ENCODE measurements at regions not wholly inside any gene's neighbourhood (a gene's known extent, or its start where the extent isn't known, plus 50 kb on each side); places are given as distances from the start of the nearest gene placed in this dataset.
A peak's percentile ranks its signal among the peaks of the same experiment; 100 is the strongest.

DNA sequence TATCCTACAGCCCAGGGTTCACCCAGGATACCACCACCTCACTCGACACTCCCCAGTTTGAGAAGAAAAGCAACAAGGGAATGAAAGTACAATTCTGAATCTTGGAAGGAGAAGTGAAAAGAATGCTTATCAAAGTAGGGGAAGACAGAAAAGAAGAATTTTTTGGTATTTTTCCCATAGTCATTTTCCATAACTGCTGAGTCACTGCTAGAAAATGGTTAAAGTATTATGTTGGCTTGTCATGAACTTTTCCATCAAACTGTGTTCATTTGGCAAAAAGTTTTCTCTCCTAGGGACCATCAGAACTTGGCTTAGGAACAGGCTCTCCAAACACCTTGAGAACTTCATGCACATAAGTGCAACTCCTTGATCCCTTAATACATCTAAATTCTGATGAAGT is 192.0 kb downstream of the BCL11A start:
- Histone ChIP-seq H3K27me3 (ENCODE audit: control insufficient read depth in 1 of 2, insufficient read depth in 2 of 2, low read length in 2 of 2) (no peaks in the 10 kb centered on the region), H3K4me1 (ENCODE audit: control insufficient read depth in 2 of 2, insufficient read depth in 2 of 2, low read length in 1 of 2) (no peaks in the 10 kb centered on the region), H3K27ac (ENCODE audit: low read depth in 2 of 2, low read length in 1 of 2) (no peak overlapping the region), H3K36me3 (ENCODE audit: control insufficient read depth in 2 of 2, insufficient read depth in 2 of 2, low read length in 1 of 2) (no peaks in the 10 kb centered on the region), H3K9me3 (ENCODE audit: control insufficient read depth in 2 of 2, insufficient read depth in 1 of 2, low read depth in 1 of 2, low read length in 1 of 2) (peaks cover 0 to 3% of the 10 kb centered on the region in 2 donors), H3K4me3 (ENCODE audit: low read depth in 1 of 2, low read length in 2 of 2) (no peak overlapping the region)
- 81% methylated on average over 1 of the region's 1 CpG for WGBS, 2 donors

DNA sequence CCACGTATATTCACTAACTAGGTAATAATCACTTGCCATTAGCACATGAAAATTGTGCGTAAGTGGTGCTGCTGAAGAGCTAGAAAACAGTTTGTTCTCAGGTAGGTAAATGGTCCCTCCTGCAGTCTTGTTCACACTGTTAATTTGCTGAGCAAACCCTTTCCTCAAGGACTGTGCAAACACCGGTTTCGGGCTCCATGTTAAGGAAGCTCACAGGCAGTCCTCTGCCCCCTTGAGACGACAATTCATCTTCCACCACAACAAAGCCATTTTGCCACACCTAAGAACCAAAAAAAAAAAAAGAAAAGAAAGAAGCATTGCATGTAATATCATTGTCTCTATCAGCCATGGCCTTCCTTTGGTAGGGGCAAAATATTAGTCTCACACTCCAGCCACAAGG is 193.9 kb downstream of the BCL11A start:
- H3K36me3 ChIP-seq (ENCODE audit: control insufficient read depth in 2 of 2, insufficient read depth in 2 of 2, low read length in 1 of 2): no peaks in the 10 kb centered on the region

DNA sequence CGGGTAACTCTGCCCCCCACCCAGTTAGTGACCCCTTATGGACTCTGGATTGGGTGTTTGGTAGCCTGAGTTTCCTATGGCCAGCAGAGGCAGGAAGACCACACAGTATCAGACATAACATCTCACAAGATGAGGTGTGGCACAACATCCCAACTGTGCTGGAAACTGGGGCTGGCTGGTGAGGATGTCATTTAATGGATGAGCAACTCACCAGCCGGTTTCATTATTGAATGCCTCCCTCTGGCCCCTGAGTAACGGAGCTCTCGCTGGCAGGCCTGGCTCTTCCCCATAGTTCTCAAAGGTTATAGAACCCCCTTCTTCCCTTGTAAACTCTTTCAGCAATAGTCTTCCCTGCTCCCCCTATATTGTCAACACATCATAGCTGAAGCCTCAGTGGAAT is 195.0 kb downstream of the BCL11A start:
- peaks cover 0 to 3% of the 10 kb centered on the region in 2 donors for H3K4me1 ChIP-seq (ENCODE audit: control insufficient read depth in 2 of 2, insufficient read depth in 2 of 2, low read length in 1 of 2)
- 87 to 90% methylated on average over 4 of the region's 4 CpGs for WGBS, 2 donors
- H3K4me3 ChIP-seq (ENCODE audit: low read depth in 1 of 2, low read length in 2 of 2): no peak overlapping the region
- no peaks in the 10 kb centered on the region for H3K36me3 ChIP-seq (ENCODE audit: control insufficient read depth in 2 of 2, insufficient read depth in 2 of 2, low read length in 1 of 2)
- H3K27me3 ChIP-seq (ENCODE audit: control insufficient read depth in 1 of 2, insufficient read depth in 2 of 2, low read length in 2 of 2): no peaks in the 10 kb centered on the region
- H3K9me3 ChIP-seq (ENCODE audit: control insufficient read depth in 2 of 2, insufficient read depth in 1 of 2, low read depth in 1 of 2, low read length in 1 of 2): peaks cover 0 to 3% of the 10 kb centered on the region in 2 donors
- no peak overlapping the region for H3K27ac ChIP-seq (ENCODE audit: low read depth in 2 of 2, low read length in 1 of 2)

More for the DNA sequence above, 193.9 kb downstream of the BCL11A start:
- H3K27ac ChIP-seq (ENCODE audit: low read depth in 2 of 2, low read length in 1 of 2): no peak overlapping the region
- no peaks in the 10 kb centered on the region for H3K27me3 ChIP-seq (ENCODE audit: control insufficient read depth in 1 of 2, insufficient read depth in 2 of 2, low read length in 2 of 2)
- 58 to 62% methylated on average over 5 of the region's 5 CpGs for WGBS, 2 donors
- H3K9me3 ChIP-seq (ENCODE audit: control insufficient read depth in 2 of 2, insufficient read depth in 1 of 2, low read depth in 1 of 2, low read length in 1 of 2): peaks cover 0 to 3% of the 10 kb centered on the region in 2 donors
- H3K4me3 ChIP-seq (ENCODE audit: low read depth in 1 of 2, low read length in 2 of 2): no peak overlapping the region
- H3K4me1 ChIP-seq (ENCODE audit: control insufficient read depth in 2 of 2, insufficient read depth in 2 of 2, low read length in 1 of 2): peaks cover 0 to under 1% of the 10 kb centered on the region in 2 donors

DNA sequence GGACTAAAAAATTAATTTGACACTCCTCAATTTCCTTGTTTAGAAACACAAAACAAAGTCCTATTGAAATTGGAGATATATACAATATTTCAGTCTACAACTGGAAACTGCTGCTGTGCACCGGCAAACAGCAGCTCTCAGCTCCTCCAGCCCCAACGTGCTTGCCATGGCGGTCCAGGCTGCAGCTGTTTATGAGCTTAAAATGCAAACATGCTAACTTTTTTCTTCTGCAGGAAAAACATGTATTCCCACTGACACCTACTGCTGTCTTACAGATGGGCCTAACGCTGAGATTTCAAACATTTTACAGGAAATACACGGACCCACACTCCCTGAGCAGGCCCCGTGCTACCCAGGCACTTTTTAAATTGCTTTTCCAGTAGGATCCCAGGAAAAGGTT is 195.5 kb downstream of the BCL11A start:
- Histone ChIP-seq H3K36me3 (ENCODE audit: control insufficient read depth in 2 of 2, insufficient read depth in 2 of 2, low read length in 1 of 2) (no peaks in the 10 kb centered on the region), H3K4me3 (ENCODE audit: low read depth in 1 of 2, low read length in 2 of 2) (no peak overlapping the region), H3K9me3 (ENCODE audit: control insufficient read depth in 2 of 2, insufficient read depth in 1 of 2, low read depth in 1 of 2, low read length in 1 of 2) (peaks cover 0 to 1% of the 10 kb centered on the region in 2 donors), H3K27ac (ENCODE audit: low read depth in 2 of 2, low read length in 1 of 2) (no peak overlapping the region), H3K4me1 (ENCODE audit: control insufficient read depth in 2 of 2, insufficient read depth in 2 of 2, low read length in 1 of 2) (peaks cover 0 to 5% of the 10 kb centered on the region in 2 donors), H3K27me3 (ENCODE audit: control insufficient read depth in 1 of 2, insufficient read depth in 2 of 2, low read length in 2 of 2) (no peaks in the 10 kb centered on the region)
- 80 to 81% methylated on average over 6 of the region's 6 CpGs for WGBS, 2 donors

DNA sequence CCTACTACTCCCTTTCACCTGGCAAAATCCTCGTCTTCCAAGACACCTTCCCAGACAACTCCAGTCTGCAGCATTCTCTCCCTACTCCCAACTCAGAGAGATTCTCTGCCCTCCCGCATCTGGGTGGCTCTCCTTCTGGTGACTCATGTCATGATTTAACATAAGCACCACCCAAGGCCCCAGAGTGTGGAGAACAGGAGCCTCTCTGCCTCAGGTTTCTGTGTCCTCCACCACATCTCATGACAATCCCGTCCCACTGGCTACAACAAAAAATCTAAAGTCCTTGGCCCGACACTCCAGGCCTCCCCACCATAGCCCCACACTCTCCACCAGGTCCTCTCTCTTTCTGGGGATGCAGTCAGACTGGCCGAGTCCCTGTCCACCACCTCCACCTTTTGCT is 197.1 kb downstream of the BCL11A start:
- no peaks in the 10 kb centered on the region for H3K36me3 ChIP-seq (ENCODE audit: control insufficient read depth in 2 of 2, insufficient read depth in 2 of 2, low read length in 1 of 2)
- no peaks in the 10 kb centered on the region for H3K27me3 ChIP-seq (ENCODE audit: control insufficient read depth in 1 of 2, insufficient read depth in 2 of 2, low read length in 2 of 2)
- H3K27ac ChIP-seq (ENCODE audit: low read depth in 2 of 2, low read length in 1 of 2): peak overlapping the region in 1 of 2 donors; percentile 24
- peaks cover 0 to 13% of the 10 kb centered on the region in 2 donors for H3K4me1 ChIP-seq (ENCODE audit: control insufficient read depth in 2 of 2, insufficient read depth in 2 of 2, low read length in 1 of 2)
- no peaks in the 10 kb centered on the region for H3K9me3 ChIP-seq (ENCODE audit: control insufficient read depth in 2 of 2, insufficient read depth in 1 of 2, low read depth in 1 of 2, low read length in 1 of 2)
- no peak overlapping the region for H3K4me3 ChIP-seq (ENCODE audit: low read depth in 1 of 2, low read length in 2 of 2)
- WGBS, 2 donors: 78 to 79% methylated on average over 5 of the region's 5 CpGs

DNA sequence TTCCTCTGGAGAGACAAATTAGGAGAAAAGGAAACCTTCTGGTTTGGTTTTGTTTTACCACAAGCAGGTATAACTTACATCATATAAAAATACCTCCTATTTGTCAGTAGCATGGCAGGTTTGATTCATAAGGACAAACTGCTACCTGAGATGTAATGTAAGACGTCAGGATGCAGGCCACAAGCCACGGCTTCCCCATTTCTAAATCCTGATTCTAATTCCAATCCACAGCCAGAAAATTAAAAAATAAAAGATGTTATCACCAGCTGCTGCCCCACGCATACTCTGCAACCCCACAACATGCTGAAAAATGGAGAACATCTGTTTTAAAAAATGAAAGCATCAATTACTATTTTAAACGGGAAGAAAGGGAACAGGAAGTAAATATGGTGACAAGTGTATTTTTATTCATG is 197.6 kb downstream of the BCL11A start:
- Histone ChIP-seq H3K27ac (ENCODE audit: low read depth in 2 of 2, low read length in 1 of 2) (peak overlapping the region; percentile 27 to 35), H3K4me1 (ENCODE audit: control insufficient read depth in 2 of 2, insufficient read depth in 2 of 2, low read length in 1 of 2) (peaks cover 0 to 15% of the 10 kb centered on the region in 2 donors), H3K27me3 (ENCODE audit: control insufficient read depth in 1 of 2, insufficient read depth in 2 of 2, low read length in 2 of 2) (no peaks in the 10 kb centered on the region), H3K36me3 (ENCODE audit: control insufficient read depth in 2 of 2, insufficient read depth in 2 of 2, low read length in 1 of 2) (no peaks in the 10 kb centered on the region), H3K9me3 (ENCODE audit: control insufficient read depth in 2 of 2, insufficient read depth in 1 of 2, low read depth in 1 of 2, low read length in 1 of 2) (no peaks in the 10 kb centered on the region), H3K4me3 (ENCODE audit: low read depth in 1 of 2, low read length in 2 of 2) (no peak overlapping the region)
- 55 to 57% methylated on average over 4 of the region's 4 CpGs for WGBS, 2 donors

DNA sequence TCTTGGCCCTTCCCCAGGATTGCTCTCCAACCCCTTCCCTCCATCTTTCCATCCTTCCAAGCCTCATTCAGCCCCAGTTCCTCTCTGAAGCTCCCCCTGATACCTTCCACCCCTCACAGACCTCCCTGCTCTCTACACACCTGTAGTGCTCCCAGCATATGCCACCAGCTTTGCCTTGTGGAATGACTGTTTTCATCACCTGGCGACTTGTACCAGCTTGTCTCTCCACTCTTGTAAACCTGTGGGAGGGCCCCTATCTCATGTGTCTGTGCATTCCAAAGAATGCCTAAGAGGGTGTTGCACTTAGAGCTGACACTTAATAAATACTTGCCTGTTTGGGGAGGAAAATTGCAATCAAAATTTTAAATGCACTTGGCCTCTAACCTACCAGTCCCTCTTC is 198.7 kb downstream of the BCL11A start:
- no peaks in the 10 kb centered on the region for H3K9me3 ChIP-seq (ENCODE audit: control insufficient read depth in 2 of 2, insufficient read depth in 1 of 2, low read depth in 1 of 2, low read length in 1 of 2)
- H3K27me3 ChIP-seq (ENCODE audit: control insufficient read depth in 1 of 2, insufficient read depth in 2 of 2, low read length in 2 of 2): no peaks in the 10 kb centered on the region
- H3K4me3 ChIP-seq (ENCODE audit: low read depth in 1 of 2, low read length in 2 of 2): peak overlapping the region in 1 of 2 donors; percentile 15
- peaks cover 0 to 15% of the 10 kb centered on the region in 2 donors for H3K4me1 ChIP-seq (ENCODE audit: control insufficient read depth in 2 of 2, insufficient read depth in 2 of 2, low read length in 1 of 2)
- H3K36me3 ChIP-seq (ENCODE audit: control insufficient read depth in 2 of 2, insufficient read depth in 2 of 2, low read length in 1 of 2): no peaks in the 10 kb centered on the region
- 20 to 52% methylated on average over 1 of the region's 1 CpG for WGBS, 2 donors
- peak overlapping the region; percentile 85 to 87 for H3K27ac ChIP-seq (ENCODE audit: low read depth in 2 of 2, low read length in 1 of 2)

DNA sequence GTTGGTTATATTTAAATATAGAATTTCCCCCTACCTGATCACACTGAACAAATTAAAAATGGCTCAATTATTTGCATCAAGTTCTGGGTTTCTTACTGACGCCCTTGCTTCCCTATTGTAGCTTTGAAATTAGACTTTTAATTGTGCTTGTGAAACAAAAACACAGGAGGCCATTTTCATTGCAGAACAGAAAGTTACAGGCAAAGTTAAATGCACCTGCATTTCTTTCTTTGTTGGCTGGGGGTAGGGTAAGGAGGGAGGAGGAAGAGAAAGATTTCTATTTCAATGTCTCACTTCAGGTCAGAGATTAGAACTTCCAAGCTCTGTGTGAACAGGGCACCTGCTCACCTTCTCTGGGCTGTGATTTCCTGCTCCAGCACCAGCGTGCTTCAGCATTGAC is 199.6 kb downstream of the BCL11A start:
- Histone ChIP-seq H3K27me3 (ENCODE audit: control insufficient read depth in 1 of 2, insufficient read depth in 2 of 2, low read length in 2 of 2) (no peaks in the 10 kb centered on the region), H3K4me1 (ENCODE audit: control insufficient read depth in 2 of 2, insufficient read depth in 2 of 2, low read length in 1 of 2) (peaks cover 0 to 17% of the 10 kb centered on the region in 2 donors), H3K36me3 (ENCODE audit: control insufficient read depth in 2 of 2, insufficient read depth in 2 of 2, low read length in 1 of 2) (no peaks in the 10 kb centered on the region), H3K4me3 (ENCODE audit: low read depth in 1 of 2, low read length in 2 of 2) (no peak overlapping the region), H3K27ac (ENCODE audit: low read depth in 2 of 2, low read length in 1 of 2) (peak overlapping the region; percentile 63 to 87), H3K9me3 (ENCODE audit: control insufficient read depth in 2 of 2, insufficient read depth in 1 of 2, low read depth in 1 of 2, low read length in 1 of 2) (no peaks in the 10 kb centered on the region)
- WGBS, 2 donors: 54% methylated on average over 2 of the region's 2 CpGs

DNA sequence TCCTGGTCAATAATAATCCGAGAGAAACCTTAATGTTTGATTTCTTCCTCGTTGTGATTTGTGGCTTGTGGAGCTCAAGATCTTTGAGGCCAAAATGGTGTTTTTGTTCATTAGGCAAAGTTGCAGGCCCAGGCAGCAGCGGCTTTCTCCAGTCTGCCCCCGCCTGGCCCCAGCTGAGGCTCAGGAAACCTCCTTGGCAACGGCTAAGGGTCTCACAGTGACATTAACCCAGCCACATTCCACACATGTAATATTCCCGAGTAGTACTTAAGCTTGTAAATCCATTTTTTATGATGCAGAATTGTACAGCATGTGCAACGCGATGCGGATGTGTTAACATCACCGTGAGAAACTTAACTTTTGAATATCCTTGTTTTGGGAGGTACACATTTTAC is 200.1 kb downstream of the BCL11A start:
- H3K36me3 ChIP-seq (ENCODE audit: control insufficient read depth in 2 of 2, insufficient read depth in 2 of 2, low read length in 1 of 2): no peaks in the 10 kb centered on the region
- H3K27ac ChIP-seq (ENCODE audit: low read depth in 2 of 2, low read length in 1 of 2): peak overlapping the region in 1 of 2 donors; percentile 36
- no peaks in the 10 kb centered on the region for H3K27me3 ChIP-seq (ENCODE audit: control insufficient read depth in 1 of 2, insufficient read depth in 2 of 2, low read length in 2 of 2)
- peaks cover 0 to 17% of the 10 kb centered on the region in 2 donors for H3K4me1 ChIP-seq (ENCODE audit: control insufficient read depth in 2 of 2, insufficient read depth in 2 of 2, low read length in 1 of 2)
- no peak overlapping the region for H3K4me3 ChIP-seq (ENCODE audit: low read depth in 1 of 2, low read length in 2 of 2)
- no peaks in the 10 kb centered on the region for H3K9me3 ChIP-seq (ENCODE audit: control insufficient read depth in 2 of 2, insufficient read depth in 1 of 2, low read depth in 1 of 2, low read length in 1 of 2)
- 52 to 57% methylated on average over 10 of the region's 10 CpGs for WGBS, 2 donors

DNA sequence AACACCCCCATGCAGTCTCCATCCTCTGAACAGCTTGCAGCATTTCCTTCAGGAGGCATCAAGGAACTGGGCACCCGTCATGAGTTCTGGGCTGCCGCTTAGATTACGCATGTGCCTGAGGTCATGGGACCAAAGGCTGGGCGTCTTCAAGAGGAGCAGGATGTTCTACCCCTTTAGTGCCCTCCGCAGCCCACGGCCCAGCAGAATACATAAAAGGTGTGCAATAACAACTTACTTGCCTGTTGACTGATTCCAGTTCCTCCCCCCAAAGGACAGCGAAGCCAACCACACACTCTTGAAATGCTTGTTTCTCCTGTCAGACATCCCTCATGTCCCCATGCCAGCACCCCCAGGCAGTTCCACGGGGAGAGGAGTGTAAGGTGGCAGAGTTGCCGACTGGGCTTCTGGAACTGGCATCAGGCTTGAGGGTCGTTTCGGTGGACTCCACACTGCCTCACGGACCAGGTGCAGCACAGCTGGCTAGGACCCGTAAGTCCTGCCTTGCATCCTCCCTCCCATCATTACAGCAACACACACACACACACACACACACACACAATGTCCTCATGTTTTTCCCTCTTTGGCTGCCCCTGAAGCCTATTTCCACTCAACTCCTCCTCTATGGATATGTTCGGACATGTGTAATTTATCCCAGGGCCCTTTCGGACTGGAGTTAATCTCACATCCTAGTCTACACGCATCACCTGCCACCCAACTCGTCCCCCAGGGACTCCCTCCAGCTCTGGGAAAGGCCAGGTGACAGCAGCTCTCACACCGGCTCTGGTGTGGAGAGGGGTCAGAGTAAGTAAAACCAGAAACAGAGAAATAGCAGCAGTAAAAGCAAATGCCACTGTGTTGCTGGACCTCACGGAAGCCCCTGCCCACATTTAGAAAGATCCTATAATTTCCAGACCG is 200.7 kb downstream of the BCL11A start:
- peak overlapping the region; percentile 36 to 63 for H3K27ac ChIP-seq (ENCODE audit: low read depth in 2 of 2, low read length in 1 of 2)

More for the DNA sequence above, 200.7 kb downstream of the BCL11A start:
- no peaks in the 10 kb centered on the region for H3K9me3 ChIP-seq (ENCODE audit: control insufficient read depth in 2 of 2, insufficient read depth in 1 of 2, low read depth in 1 of 2, low read length in 1 of 2)
- H3K4me3 ChIP-seq (ENCODE audit: low read depth in 1 of 2, low read length in 2 of 2): no peak overlapping the region
- H3K27me3 ChIP-seq (ENCODE audit: control insufficient read depth in 1 of 2, insufficient read depth in 2 of 2, low read length in 2 of 2): no peaks in the 10 kb centered on the region
- H3K4me1 ChIP-seq (ENCODE audit: control insufficient read depth in 2 of 2, insufficient read depth in 2 of 2, low read length in 1 of 2): peaks cover 0 to 17% of the 10 kb centered on the region in 2 donors
- 59 to 71% methylated on average over 20 of the region's 20 CpGs for WGBS, 2 donors
- H3K36me3 ChIP-seq (ENCODE audit: control insufficient read depth in 2 of 2, insufficient read depth in 2 of 2, low read length in 1 of 2): no peaks in the 10 kb centered on the region
